Retinal pigment epithelial cell (primary cell): ENCODE measurements at regions not wholly inside any gene's neighbourhood (a gene's known extent, or its start where the extent isn't known, plus 50 kb on each side); places are given as distances from the start of the nearest gene placed in this dataset.
"Not testable (repeated sequence)": the region's sequence is repeated elsewhere in the genome, so short reads cannot be mapped to it uniquely, and the experiment has no call there.

Source experiments
- DNase-seq: peaks from one replicate; pipeline ENCODE4 v3.0.0-alpha.2; 2010; ENCODE audit warnings: low read depth
- H3K4me3 ChIP-seq: 2 replicates; pipeline ENCODE4 v1.5.1; 2011; ENCODE audit warnings: mild to moderate bottlenecking, low read length, control low read depth, moderate library complexity

GRCh38 chr7:65074959-65075358, 68.5 kb upstream of the ERV3-1 start:
- H3K4me3 ChIP-seq, DNase-seq: not testable (repeated sequence)

GRCh38 chr7:65073160-65073559, 66.7 kb upstream of the ERV3-1 start:
- not testable (repeated sequence) for DNase-seq, H3K4me3 ChIP-seq

GRCh38 chr7:65071854-65072431, 65.5 kb upstream of the ERV3-1 start:
- H3K4me3 ChIP-seq, DNase-seq: not testable (repeated sequence)

DNA sequence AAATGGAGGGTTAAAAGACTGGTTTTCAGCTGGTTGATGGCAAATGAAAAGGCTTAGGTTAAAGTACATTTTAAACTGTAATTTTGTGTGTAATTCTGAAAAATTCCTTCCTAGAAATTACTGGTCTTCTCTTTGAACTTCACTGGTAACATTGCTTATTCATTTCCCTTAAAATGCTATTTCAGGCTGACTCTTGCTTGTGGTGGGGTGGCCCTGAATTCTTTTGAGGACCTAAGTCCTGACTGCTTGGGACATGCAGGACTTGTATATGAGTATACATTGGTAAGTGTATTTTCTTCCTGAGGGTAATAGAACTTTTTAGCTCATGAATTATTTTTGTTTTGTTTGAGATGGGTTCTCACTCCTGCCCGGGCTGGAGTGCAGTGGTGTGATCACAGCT, 63.0 kb upstream of the ERV3-1 start:
- H3K4me3 ChIP-seq, DNase-seq: not testable (repeated sequence)

DNA sequence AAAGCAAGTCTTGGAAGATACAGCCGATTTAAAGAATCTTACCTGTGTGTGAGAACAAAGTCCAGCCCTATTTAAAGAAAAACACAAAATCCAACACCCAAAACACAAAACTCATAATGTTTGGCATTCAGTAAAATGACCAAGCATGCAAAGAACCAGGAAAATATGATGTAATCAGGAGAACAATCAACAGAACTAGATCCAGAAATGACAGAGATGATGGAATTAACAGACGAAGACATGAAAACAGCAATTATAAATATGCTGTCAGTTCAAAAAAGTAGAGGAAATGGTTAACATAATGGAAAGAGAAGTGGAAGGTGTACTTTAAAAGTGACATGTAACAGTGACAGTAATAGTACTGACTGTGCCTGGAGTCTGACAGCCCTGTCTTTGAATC, 56.1 kb upstream of the ERV3-1 start:
- not testable (repeated sequence) for H3K4me3 ChIP-seq, DNase-seq

DNA sequence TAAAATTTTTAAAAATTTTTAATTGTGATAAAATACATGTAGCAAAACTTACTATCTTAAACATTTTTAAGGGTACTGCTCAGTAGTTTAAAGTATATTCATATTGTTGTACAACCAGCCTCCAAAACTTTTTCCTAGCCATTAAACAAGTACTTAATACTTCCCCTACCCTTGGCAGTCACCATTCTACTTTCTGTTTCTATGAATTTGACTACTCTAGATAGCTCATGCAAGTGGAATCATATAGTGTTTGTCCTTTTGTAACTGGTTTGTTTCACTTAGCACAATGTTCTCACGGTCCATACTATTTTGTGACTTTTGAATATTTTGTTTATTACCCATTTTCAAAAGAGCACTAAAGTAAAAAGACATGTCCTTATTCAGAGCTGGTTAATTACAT, 52.8 kb upstream of the ERV3-1 start:
- not testable (repeated sequence) for DNase-seq, H3K4me3 ChIP-seq
